IMR-90 (cell line): ENCODE measurements at regions not wholly inside any gene's neighbourhood (a gene's known extent, or its start where the extent isn't known, plus 50 kb on each side); places are given as distances from the start of the nearest gene placed in this dataset.

Experiments used
- ATAC-seq: fragments of 200-7000 bp; cut with Tn5 transposase; 2 replicates; pipeline ENCODE4 v1.9.1; 2020; ENCODE audit warnings: low read depth, mild to moderate bottlenecking, moderate library complexity
- BruUV-seq: library from RNA; stranded (reverse); fragments of 400-500 nt; replicated peaks from 2 replicates; lab custom pipeline; 2021; lab: Mats Ljungman, UMichigan
- CTCF ChIA-PET: fragments of 300-600 bp; formaldehyde crosslinking; extraction: SDS; loops from one replicate; lab custom pipeline; 2021; ENCODE audit warnings: antibody characterized with exemption; lab: Yijun Ruan, JAX
- POLR2A ChIA-PET: fragments of 300-600 bp; sonication (Branson Sonifier 250); formaldehyde crosslinking; loops from one replicate; lab custom pipeline; 2022; ENCODE audit warnings: antibody characterized with exemption; ENCODE audit not compliant: unreplicated experiment; lab: Charles Lee
- DNase-seq: peaks from one replicate; pipeline ENCODE4 v3.0.0; 2013
- H2AFZ ChIP-seq: replicated peaks from 2 replicates; pipeline ENCODE3; 2013; ENCODE audit warnings: low read length, mild to moderate bottlenecking; ENCODE audit not compliant: poor library complexity
- H2AK5ac ChIP-seq: 2 replicates; pipeline ENCODE4 v1.6.1; 2013; ENCODE audit warnings: low read depth, low read length, inconsistent platforms
- H2AK9ac ChIP-seq: replicated peaks from 2 replicates; pipeline ENCODE3; 2013; ENCODE audit warnings: mild to moderate bottlenecking, low read depth, low read length, moderate library complexity; ENCODE audit not compliant: poor library complexity
- H2BK120ac ChIP-seq: 2 replicates; pipeline ENCODE4 v1.6.1; 2013; ENCODE audit warnings: low read depth, low read length, inconsistent platforms
- H2BK15ac ChIP-seq: 3 replicates; pipeline ENCODE4 v1.6.1; 2013; ENCODE audit warnings: low read depth, low read length, inconsistent platforms
- H2BK20ac ChIP-seq: 2 replicates; pipeline ENCODE4 v1.6.1; 2013; ENCODE audit warnings: low read depth, mild to moderate bottlenecking, inconsistent platforms, low read length, moderate library complexity
- H2BK5ac ChIP-seq: 2 replicates; pipeline ENCODE4 v1.6.1; 2013; ENCODE audit warnings: mild to moderate bottlenecking, low read depth, low read length, inconsistent platforms; ENCODE audit not compliant: poor library complexity, severe bottlenecking
- H3K14ac ChIP-seq: replicated peaks from 2 replicates; pipeline ENCODE4 v1.6.1; 2013; ENCODE audit warnings: low read depth, low read length, inconsistent platforms
- H3K18ac ChIP-seq: 2 replicates; pipeline ENCODE4 v1.6.1; 2013; ENCODE audit warnings: low read depth, low read length, control low read depth
- H3K23ac ChIP-seq: 2 replicates; pipeline ENCODE4 v1.6.1; 2013; ENCODE audit warnings: low read depth, low read length, inconsistent platforms
- H3K27ac ChIP-seq: 2 replicates; pipeline ENCODE4 v1.5.1; 2013; ENCODE audit warnings: mild to moderate bottlenecking, control low read depth, low read length; ENCODE audit not compliant: insufficient read depth
- H3K27me3 ChIP-seq: 2 replicates; pipeline ENCODE4 v1.6.1; 2013; ENCODE audit warnings: low read length; ENCODE audit not compliant: control insufficient read depth, insufficient read depth
- H3K36me3 ChIP-seq: 2 replicates; pipeline ENCODE4 v1.6.1; 2013; ENCODE audit warnings: low read length, mixed read lengths; ENCODE audit not compliant: control insufficient read depth, insufficient read depth
- H3K4ac ChIP-seq: 2 replicates; pipeline ENCODE4 v1.6.1; 2013; ENCODE audit warnings: low read depth, low read length, inconsistent platforms
- H3K4me1 ChIP-seq: 2 replicates; pipeline ENCODE4 v1.6.1; 2013; ENCODE audit warnings: low read length, mixed read lengths; ENCODE audit not compliant: control insufficient read depth, insufficient read depth
- H3K4me2 ChIP-seq: 2 replicates; pipeline ENCODE4 v1.6.1; 2013; ENCODE audit warnings: low read depth, mild to moderate bottlenecking, control low read depth, low read length, moderate library complexity
- H3K4me3 ChIP-seq: 2 replicates; pipeline ENCODE4 v1.5.1; 2013; ENCODE audit warnings: low read depth, mild to moderate bottlenecking, control low read depth, low read length, moderate library complexity; ENCODE audit not compliant: insufficient read depth
- H3K56ac ChIP-seq: 2 replicates; pipeline ENCODE4 v1.6.1; 2013; ENCODE audit warnings: low read length, inconsistent platforms; ENCODE audit not compliant: insufficient read depth; ENCODE audit errors: extremely low read depth
- H3K79me1 ChIP-seq, 2 experiments: 2 replicates each; pipeline ENCODE4 v1.6.1; 2013; ENCODE audit warnings: low read length in 2 of 2, inconsistent platforms in 1 of 2, low read depth in 1 of 2
- H3K9ac ChIP-seq: 2 replicates; pipeline ENCODE4 v1.6.1; 2013; ENCODE audit warnings: low read depth, low read length, control low read depth
- H3K9me1 ChIP-seq: 2 replicates; pipeline ENCODE4 v1.6.1; 2013; ENCODE audit warnings: low read length, inconsistent platforms; ENCODE audit not compliant: insufficient read depth
- H3K9me3 ChIP-seq: 2 replicates; pipeline ENCODE4 v1.6.1; 2013; ENCODE audit warnings: low read length; ENCODE audit not compliant: control insufficient read depth, insufficient read depth
- H4K20me1 ChIP-seq: 2 replicates; pipeline ENCODE4 v1.6.1; 2013; ENCODE audit warnings: low read length, inconsistent platforms; ENCODE audit not compliant: insufficient read depth
- H4K5ac ChIP-seq: 2 replicates; pipeline ENCODE4 v1.6.1; 2013; ENCODE audit warnings: mild to moderate bottlenecking, low read depth, low read length, control low read depth
- H4K8ac ChIP-seq, 2 experiments: 2 replicates each; pipeline ENCODE4 v1.6.1; 2013; ENCODE audit warnings: low read depth in 2 of 2, low read length in 2 of 2, control low read depth in 1 of 2, inconsistent platforms in 1 of 2
- H4K91ac ChIP-seq: 2 replicates; pipeline ENCODE4 v1.6.1; 2013; ENCODE audit warnings: low read depth, low read length, inconsistent platforms; ENCODE audit not compliant: insufficient read depth
- BHLHE40 ChIP-seq: fragments of 150-350 bp; IDR thresholded peaks from 2 replicates; pipeline ENCODE4 v1.6.1; 2016; ENCODE audit warnings: mild to moderate bottlenecking, low read depth, low read length
- CEBPB ChIP-seq: IDR thresholded peaks from 2 replicates; pipeline ENCODE4 v1.6.1; 2012; ENCODE audit warnings: low read depth, low read length, improper control_type of control experiment
- CHD1 ChIP-seq: IDR thresholded peaks from 2 replicates; pipeline ENCODE4 v1.6.1; 2012; ENCODE audit warnings: low read depth, low read length, improper control_type of control experiment
- CTCF ChIP-seq: conservative IDR thresholded peaks from 2 replicates; pipeline ENCODE4 v1.5.1; 2012; ENCODE audit warnings: mild to moderate bottlenecking, low read depth, low read length, improper control_type of control experiment
- ELK1 ChIP-seq: fragments of 150-350 bp; IDR thresholded peaks from 2 replicates; pipeline ENCODE4 v1.6.1; 2016; ENCODE audit warnings: low read depth, mild to moderate bottlenecking, low read length, moderate library complexity, borderline replicate concordance
- FOS ChIP-seq: fragments of 150-350 bp; IDR thresholded peaks from 2 replicates; pipeline ENCODE4 v1.6.1; 2016; ENCODE audit warnings: low read depth, low read length
- MAFK ChIP-seq: IDR thresholded peaks from 2 replicates; pipeline ENCODE4 v1.6.1; 2012; ENCODE audit warnings: low read depth, low read length, improper control_type of control experiment
- MAZ ChIP-seq: IDR thresholded peaks from 2 replicates; pipeline ENCODE4 v1.6.1; 2012; ENCODE audit warnings: low read depth, mild to moderate bottlenecking, low read length, improper control_type of control experiment, moderate library complexity, borderline replicate concordance
- MXI1 ChIP-seq: IDR thresholded peaks from 2 replicates; pipeline ENCODE4 v1.6.1; 2012; ENCODE audit warnings: low read depth, mild to moderate bottlenecking, low read length, moderate library complexity, borderline replicate concordance
- NFE2L2 ChIP-seq: fragments of 150-350 bp; IDR thresholded peaks from 2 replicates; pipeline ENCODE4 v1.6.1; 2016; ENCODE audit warnings: low read depth, mild to moderate bottlenecking, low read length
- POLR2A ChIP-seq: IDR thresholded peaks from 2 replicates; pipeline ENCODE4 v1.6.1; 2012; ENCODE audit warnings: mild to moderate bottlenecking, low read depth, low read length
- RAD21 ChIP-seq: IDR thresholded peaks from 2 replicates; pipeline ENCODE4 v1.6.1; 2012; ENCODE audit warnings: low read length, improper control_type of control experiment
- RCOR1 ChIP-seq: IDR thresholded peaks from 2 replicates; pipeline ENCODE4 v1.6.1; 2012; ENCODE audit warnings: mild to moderate bottlenecking, low read length, improper control_type of control experiment; ENCODE audit not compliant: insufficient replicate concordance
- RFX5 ChIP-seq: IDR thresholded peaks from 2 replicates; pipeline ENCODE4 v1.8.0; 2012; ENCODE audit warnings: low read depth, mild to moderate bottlenecking, low read length, moderate library complexity
- SMC3 ChIP-seq: fragments of 150-350 bp; IDR thresholded peaks from 2 replicates; pipeline ENCODE4 v1.6.1; 2016; ENCODE audit warnings: low read depth, mild to moderate bottlenecking, antibody characterized with exemption, low read length, moderate library complexity
- USF2 ChIP-seq: fragments of 150-350 bp; IDR thresholded peaks from 2 replicates; pipeline ENCODE4 v1.6.1; 2017; ENCODE audit warnings: mild to moderate bottlenecking, antibody characterized with exemption, low read length, low read depth
- WGBS, 2 experiments: methylation state at CpG; one replicate each; pipeline versions ENCODE4 v1.1.5 to v1.1.7; 2013; ENCODE audit warnings: missing lambda C conversion rate in 2 of 2; ENCODE audit not compliant: insufficient read length in 1 of 2; ENCODE audit errors: extremely low coverage in 2 of 2; 5-methylcytosine and 5-hydroxymethylcytosine counted together
- dilution Hi-C: fragments of 300-500 bp; cut with HindIII; formaldehyde crosslinking; loops from one replicate; pipeline ENCODE4 v1.14.3; 2018; ENCODE audit warnings: low sequenced_read_pairs; ENCODE audit not compliant: unreplicated experiment
- in situ Hi-C: fragments of 300-500 bp; cut with MboI; formaldehyde crosslinking; loops from 3 replicates; pipeline ENCODE4 v1.14.3; 2019; ENCODE audit warnings: low sequenced_read_pairs, inconsistent platforms, mixed read lengths
- intact Hi-C: fragments of 100-400 bp; cut with micrococcal nuclease; formaldehyde crosslinking; loops from 2 replicates; pipeline ENCODE4 v1.10.0; 2022

- no TSS peak for BruUV-seq
- no peak for ATAC-seq
Measured at GRCh38 chrX:148363471-148364235, 136.8 kb upstream of the AFF2 start.

More at GRCh38 chrX:148363471-148364235, 136.8 kb upstream of the AFF2 start:
- no peak overlapping the region for H3K23ac ChIP-seq
- H2AK9ac ChIP-seq = no peak overlapping the region
- no peak overlapping the region for H3K4me2 ChIP-seq
- H3K4me1 ChIP-seq = no peaks in the 10 kb centered on the region
- in situ Hi-C loops = no loop called here
- H3K27me3 ChIP-seq = no peaks in the 10 kb centered on the region
- intact Hi-C loops = no loop called here
- no peaks in the 10 kb centered on the region for H3K9me3 ChIP-seq
- H3K14ac ChIP-seq = no peak overlapping the region
- no CpG with 5 or more reads among the region's 3 CpGs for WGBS, 2 experiments
- H2BK5ac ChIP-seq = no peak overlapping the region
- CTCF ChIA-PET = no interaction called here
- no peak for DNase-seq
- H4K20me1 ChIP-seq = no peaks in the 10 kb centered on the region
- dilution Hi-C loops = no loop called here
- no peak overlapping the region for H3K56ac ChIP-seq
- H3K4me3 ChIP-seq = no peak overlapping the region
- no peaks in the 10 kb centered on the region for H3K9me1 ChIP-seq
- POLR2A ChIA-PET = no interaction called here
- H4K8ac ChIP-seq = no peak overlapping the region
- H2BK20ac ChIP-seq = no peak overlapping the region
- H3K79me1 ChIP-seq = no peaks in the 10 kb centered on the region
- H2BK120ac ChIP-seq = no peak overlapping the region
- no peak overlapping the region for H3K9ac ChIP-seq
- no peak overlapping the region for H2AK5ac ChIP-seq
- no peak overlapping the region for H2AFZ ChIP-seq
- TF ChIP-seq NFE2L2 (no peak), CHD1 (no peak), BHLHE40 (no peak), SMC3 (no peak), MAZ (no peak), CEBPB (no peak), ELK1 (no peak), RFX5 (no peak), FOS (no peak), MAFK (no peak), USF2 (no peak), CTCF (no peak), RCOR1 (no peak), MXI1 (no peak), RAD21 (no peak), POLR2A (no peak)
- H3K36me3 ChIP-seq = no peaks in the 10 kb centered on the region
- no peak overlapping the region for H3K27ac ChIP-seq
- no peak overlapping the region for H4K91ac ChIP-seq
- H2BK15ac ChIP-seq = no peak overlapping the region
- H3K18ac ChIP-seq = no peak overlapping the region
- no peak overlapping the region for H4K5ac ChIP-seq
- no peak overlapping the region for H3K4ac ChIP-seq
